Kidney glomerular epithelial cell (primary cell): ENCODE measurements at regions not wholly inside any gene's neighbourhood (a gene's known extent, or its start where the extent isn't known, plus 50 kb on each side); places are given as distances from the start of the nearest gene placed in this dataset.

Experiments
- DNase-seq: peaks from one replicate; lab custom pipeline; 2025; lab: John Stamatoyannopoulos, UW

GRCh38 chrX:21056622-21057021 lies 317.6 kb upstream of the CNKSR2 start:
- DNase-seq: no peak

- DNase-seq: no peak
These were observed 327.2 kb upstream of the CNKSR2 start for GRCh38 chrX:21047034-21047455.

GRCh38 chrX:21014326-21014725 lies 359.9 kb upstream of the CNKSR2 start:
- DNase-seq: no peak

- peak; percentile 1 for DNase-seq
These were observed 369.4 kb upstream of the CNKSR2 start for GRCh38 chrX:21004835-21005234.

GRCh38 chrX:20995829-20996228 lies 378.4 kb upstream of the CNKSR2 start:
- DNase-seq: no peak

- no peak for DNase-seq
These were observed 384.9 kb upstream of the CNKSR2 start for GRCh38 chrX:20989361-20989760.

GRCh38 chrX:20988804-20989203 lies 385.4 kb upstream of the CNKSR2 start:
- no peak for DNase-seq

GRCh38 chrX:20988118-20988517 lies 386.1 kb upstream of the CNKSR2 start:
- no peak for DNase-seq

GRCh38 chrX:20980426-20980825 lies 393.8 kb upstream of the CNKSR2 start:
- DNase-seq: no peak

- DNase-seq: peak; percentile 1
These were observed 399.9 kb upstream of the CNKSR2 start for GRCh38 chrX:20974326-20974725.

GRCh38 chrX:20973038-20973437 lies 401.2 kb upstream of the CNKSR2 start:
- no peak for DNase-seq

GRCh38 chrX:20971250-20971649 lies 403.0 kb upstream of the CNKSR2 start:
- no peak for DNase-seq

GRCh38 chrX:20969565-20969964 lies 404.7 kb upstream of the CNKSR2 start:
- DNase-seq: no peak

GRCh38 chrX:20968996-20969395 lies 405.2 kb upstream of the CNKSR2 start:
- no peak for DNase-seq

- DNase-seq: no peak
These were observed 406.5 kb upstream of the CNKSR2 start for GRCh38 chrX:20967725-20968124.

GRCh38 chrX:20965270-20966044 lies 408.8 kb upstream of the CNKSR2 start:
- no peak for DNase-seq

GRCh38 chrX:20954014-20954413 lies 420.2 kb upstream of the CNKSR2 start:
- no peak for DNase-seq

GRCh38 chrX:20952180-20952579 lies 422.0 kb upstream of the CNKSR2 start:
- DNase-seq: no peak

- no peak for DNase-seq
These were observed 423.0 kb upstream of the CNKSR2 start for GRCh38 chrX:20951016-20951810.

- no peak for DNase-seq
These were observed 426.8 kb upstream of the CNKSR2 start for GRCh38 chrX:20947411-20947912.

GRCh38 chrX:20913760-20914159 lies 460.5 kb upstream of the CNKSR2 start:
- no peak for DNase-seq

- no peak for DNase-seq
These were observed 467.6 kb upstream of the CNKSR2 start for GRCh38 chrX:20906571-20906970.

GRCh38 chrX:20884565-20884964 lies 489.7 kb upstream of the CNKSR2 start:
- DNase-seq: no peak
